HEK293 (cell line): ENCODE measurements at regions not wholly inside any gene's neighbourhood (a gene's known extent, or its start where the extent isn't known, plus 50 kb on each side); places are given as distances from the start of the nearest gene placed in this dataset.

Source experiments
- CTCF ChIA-PET: fragments of 350-600 bp; formaldehyde crosslinking; extraction: SDS; loops from one replicate; lab custom pipeline; 2021; ENCODE audit warnings: antibody characterized with exemption; lab: Yijun Ruan, JAX
- POLR2A ChIA-PET: fragments of 300-600 bp; formaldehyde crosslinking; extraction: SDS; loops from one replicate; lab custom pipeline; 2020; ENCODE audit warnings: antibody characterized with exemption, inconsistent platforms; lab: Yijun Ruan, JAX
- H3K27ac ChIP-seq: fragments of 200-500 bp; sonication (Bioruptor generic); 2 replicates; pipeline ENCODE4 v1.5.1; 2014; ENCODE audit warnings: low read depth, low read length, control low read depth, inconsistent platforms; ENCODE audit errors: extremely low read depth
- H3K36me3 ChIP-seq, 2 experiments: fragments of 200-500 bp in 1 of 2; sonication (Bioruptor generic) in 1 of 2; 1 replicate in 1 of 2; 2 replicates in 1 of 2; pipeline ENCODE4 v1.5.1; 2014 to 2017; ENCODE audit warnings: inconsistent platforms in 2 of 2, low read length in 2 of 2; ENCODE audit not compliant: control insufficient read depth in 2 of 2, insufficient read depth in 1 of 2
- H3K4me1 ChIP-seq: fragments of 200-500 bp; sonication (Bioruptor generic); 2 replicates; pipeline ENCODE4 v1.5.1; 2014; ENCODE audit warnings: mild to moderate bottlenecking, low read length, inconsistent platforms; ENCODE audit not compliant: control insufficient read depth, insufficient read depth
- H3K4me3 ChIP-seq: 2 replicates; pipeline ENCODE4 v1.5.1; 2011; ENCODE audit warnings: low read depth, mild to moderate bottlenecking, control low read depth, low read length, moderate library complexity
- H3K9me3 ChIP-seq: fragments of 200-500 bp; sonication (Bioruptor generic); 2 replicates; pipeline ENCODE4 v1.5.1; 2014; ENCODE audit warnings: low read depth, low read length, inconsistent platforms; ENCODE audit not compliant: control insufficient read depth, insufficient read depth
- EGR2 ChIP-seq: fragments of 450-650 bp; formaldehyde crosslinking; IDR thresholded peaks from 2 replicates; pipeline ENCODE4 v1.5.1; 2016; ENCODE audit warnings: low read depth, missing biosample characterization, missing genetic modification characterization
- HOXD13 ChIP-seq: sonication (generic); formaldehyde crosslinking; IDR thresholded peaks from 2 replicates; pipeline ENCODE4 v1.8.0; 2022; ENCODE audit warnings: missing genetic modification reagents, borderline replicate concordance
- IKZF3 ChIP-seq: fragments of 450-650 bp; IDR thresholded peaks from 2 replicates; pipeline ENCODE4 v1.5.0; 2018; ENCODE audit warnings: missing biosample characterization, mild to moderate bottlenecking, missing genetic modification characterization, moderate library complexity
- KLF7 ChIP-seq: fragments of 450-650 bp; formaldehyde crosslinking; IDR thresholded peaks from 2 replicates; pipeline ENCODE4 v1.5.1; 2016; ENCODE audit warnings: missing biosample characterization, missing genetic modification characterization, borderline replicate concordance
- REST ChIP-seq: fragments of 450-650 bp; formaldehyde crosslinking; IDR thresholded peaks from 2 replicates; pipeline ENCODE4 v1.5.1; 2016; ENCODE audit warnings: missing biosample characterization, missing genetic modification characterization
- ZBTB7A ChIP-seq: fragments of 450-650 bp; formaldehyde crosslinking; IDR thresholded peaks from 2 replicates; pipeline ENCODE4 v1.5.1; 2016; ENCODE audit warnings: low read depth, missing biosample characterization, missing genetic modification characterization
- ZNF114 ChIP-seq: fragments of 450-650 bp; formaldehyde crosslinking; IDR thresholded peaks from 2 replicates; pipeline ENCODE4 v1.5.0; 2017; ENCODE audit warnings: missing biosample characterization, missing genetic modification characterization
- ZNF239 ChIP-seq: fragments of 450-650 bp; formaldehyde crosslinking; IDR thresholded peaks from 2 replicates; pipeline ENCODE4 v1.5.1; 2016; ENCODE audit warnings: missing biosample characterization, missing genetic modification characterization
- ZNF341 ChIP-seq: fragments of 450-650 bp; formaldehyde crosslinking; IDR thresholded peaks from 2 replicates; pipeline ENCODE4; 2016; ENCODE audit warnings: low read depth, missing biosample characterization, missing genetic modification characterization
- ZNF560 ChIP-seq: fragments of 450-650 bp; formaldehyde crosslinking; IDR thresholded peaks from 2 replicates; pipeline ENCODE4 v1.5.1; 2017; ENCODE audit warnings: missing biosample characterization, missing genetic modification characterization, borderline replicate concordance
- TF ChIP-seq, protein P1 (sequence below): fragments of 450-650 bp; formaldehyde crosslinking; IDR thresholded peaks from 2 replicates; pipeline ENCODE4 v1.5.1; 2016; ENCODE audit warnings: missing biosample characterization, missing genetic modification characterization
- TF ChIP-seq, protein P2 (sequence below): fragments of 450-650 bp; formaldehyde crosslinking; conservative IDR thresholded peaks from 2 replicates; pipeline ENCODE4 v1.5.1; 2016; ENCODE audit warnings: low read depth, missing biosample characterization, missing genetic modification characterization
- TF ChIP-seq, protein P3 (sequence below): fragments of 450-650 bp; formaldehyde crosslinking; IDR thresholded peaks from 2 replicates; pipeline ENCODE4 v1.5.1; 2016; ENCODE audit warnings: missing biosample characterization, missing genetic modification characterization
- TF ChIP-seq, protein P4 (sequence below): fragments of 450-650 bp; formaldehyde crosslinking; IDR thresholded peaks from 2 replicates; pipeline ENCODE4 v1.5.1; 2017; ENCODE audit warnings: missing biosample characterization, missing genetic modification characterization
- TF ChIP-seq, protein P5 (sequence below): fragments of 450-650 bp; formaldehyde crosslinking; conservative IDR thresholded peaks from 2 replicates; pipeline ENCODE4 v1.5.1; 2016; ENCODE audit warnings: low read depth, missing biosample characterization, missing genetic modification characterization

DNA sequence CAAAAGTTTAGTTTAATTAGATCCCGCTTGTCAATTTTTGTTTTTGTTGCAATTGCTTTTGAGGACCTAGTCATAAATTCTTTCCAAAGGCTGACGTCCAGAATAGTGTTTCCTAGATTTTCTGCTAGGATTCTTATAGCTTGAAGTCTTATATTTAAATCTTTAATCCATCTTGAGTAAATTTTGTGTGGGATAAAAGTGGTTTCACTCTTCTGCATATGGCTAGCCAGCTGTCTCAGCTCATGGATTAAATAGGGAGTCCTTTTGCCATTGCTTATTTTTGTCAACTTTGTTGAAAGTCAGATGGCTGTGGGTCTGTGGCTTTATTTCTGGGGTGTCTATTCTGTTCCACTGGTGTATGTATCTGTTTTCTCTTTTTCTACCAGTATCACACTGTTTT lies 801.3 kb upstream of the ADGRL4 start (continued):
- TF ChIP-seq ZNF239 (tag by site-specific recombination) (no peak), ZNF341 (no peak), EGR2 (tag by site-specific recombination) (no peak), HOXD13 (no peak)
- TF ChIP-seq, protein P1, sequence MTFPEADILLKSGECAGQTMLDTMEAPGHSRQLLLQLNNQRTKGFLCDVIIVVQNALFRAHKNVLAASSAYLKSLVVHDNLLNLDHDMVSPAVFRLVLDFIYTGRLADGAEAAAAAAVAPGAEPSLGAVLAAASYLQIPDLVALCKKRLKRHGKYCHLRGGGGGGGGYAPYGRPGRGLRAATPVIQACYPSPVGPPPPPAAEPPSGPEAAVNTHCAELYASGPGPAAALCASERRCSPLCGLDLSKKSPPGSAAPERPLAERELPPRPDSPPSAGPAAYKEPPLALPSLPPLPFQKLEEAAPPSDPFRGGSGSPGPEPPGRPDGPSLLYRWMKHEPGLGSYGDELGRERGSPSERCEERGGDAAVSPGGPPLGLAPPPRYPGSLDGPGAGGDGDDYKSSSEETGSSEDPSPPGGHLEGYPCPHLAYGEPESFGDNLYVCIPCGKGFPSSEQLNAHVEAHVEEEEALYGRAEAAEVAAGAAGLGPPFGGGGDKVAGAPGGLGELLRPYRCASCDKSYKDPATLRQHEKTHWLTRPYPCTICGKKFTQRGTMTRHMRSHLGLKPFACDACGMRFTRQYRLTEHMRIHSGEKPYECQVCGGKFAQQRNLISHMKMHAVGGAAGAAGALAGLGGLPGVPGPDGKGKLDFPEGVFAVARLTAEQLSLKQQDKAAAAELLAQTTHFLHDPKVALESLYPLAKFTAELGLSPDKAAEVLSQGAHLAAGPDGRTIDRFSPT (tag by site-specific recombination) = no peak
- TF ChIP-seq, all 188 proteins: peak for 0

GRCh38 chr1:79797487-79797886 lies 791.0 kb upstream of the ADGRL4 start:
- Histone ChIP-seq H3K27ac (no peak overlapping the region), H3K4me1 (no peaks in the 10 kb centered on the region), H3K4me3 (no peak overlapping the region), H3K36me3 (no peaks in the 10 kb centered on the region), H3K9me3 (no peaks in the 10 kb centered on the region)
- TF ChIP-seq, protein P2, sequence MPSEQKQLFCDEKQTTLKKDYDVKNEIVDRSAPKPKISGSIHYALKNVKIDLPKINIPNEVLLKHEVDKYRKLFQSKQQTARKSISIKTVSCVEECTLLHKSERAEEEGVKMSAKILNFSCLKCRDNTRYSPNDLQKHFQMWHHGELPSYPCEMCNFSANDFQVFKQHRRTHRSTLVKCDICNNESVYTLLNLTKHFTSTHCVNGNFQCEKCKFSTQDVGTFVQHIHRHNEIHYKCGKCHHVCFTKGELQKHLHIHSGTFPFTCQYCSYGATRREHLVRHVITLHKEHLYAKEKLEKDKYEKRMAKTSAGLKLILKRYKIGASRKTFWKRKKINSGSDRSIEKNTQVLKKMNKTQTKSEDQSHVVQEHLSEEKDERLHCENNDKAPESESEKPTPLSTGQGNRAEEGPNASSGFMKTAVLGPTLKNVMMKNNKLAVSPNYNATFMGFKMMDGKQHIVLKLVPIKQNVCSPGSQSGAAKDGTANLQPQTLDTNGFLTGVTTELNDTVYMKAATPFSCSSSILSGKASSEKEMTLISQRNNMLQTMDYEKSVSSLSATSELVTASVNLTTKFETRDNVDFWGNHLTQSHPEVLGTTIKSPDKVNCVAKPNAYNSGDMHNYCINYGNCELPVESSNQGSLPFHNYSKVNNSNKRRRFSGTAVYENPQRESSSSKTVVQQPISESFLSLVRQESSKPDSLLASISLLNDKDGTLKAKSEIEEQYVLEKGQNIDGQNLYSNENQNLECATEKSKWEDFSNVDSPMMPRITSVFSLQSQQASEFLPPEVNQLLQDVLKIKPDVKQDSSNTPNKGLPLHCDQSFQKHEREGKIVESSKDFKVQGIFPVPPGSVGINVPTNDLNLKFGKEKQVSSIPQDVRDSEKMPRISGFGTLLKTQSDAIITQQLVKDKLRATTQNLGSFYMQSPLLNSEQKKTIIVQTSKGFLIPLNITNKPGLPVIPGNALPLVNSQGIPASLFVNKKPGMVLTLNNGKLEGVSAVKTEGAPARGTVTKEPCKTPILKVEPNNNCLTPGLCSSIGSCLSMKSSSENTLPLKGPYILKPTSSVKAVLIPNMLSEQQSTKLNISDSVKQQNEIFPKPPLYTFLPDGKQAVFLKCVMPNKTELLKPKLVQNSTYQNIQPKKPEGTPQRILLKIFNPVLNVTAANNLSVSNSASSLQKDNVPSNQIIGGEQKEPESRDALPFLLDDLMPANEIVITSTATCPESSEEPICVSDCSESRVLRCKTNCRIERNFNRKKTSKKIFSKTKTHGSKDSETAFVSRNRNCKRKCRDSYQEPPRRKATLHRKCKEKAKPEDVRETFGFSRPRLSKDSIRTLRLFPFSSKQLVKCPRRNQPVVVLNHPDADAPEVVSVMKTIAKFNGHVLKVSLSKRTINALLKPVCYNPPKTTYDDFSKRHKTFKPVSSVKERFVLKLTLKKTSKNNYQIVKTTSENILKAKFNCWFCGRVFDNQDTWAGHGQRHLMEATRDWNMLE (tag by site-specific recombination) = no peak
- TF ChIP-seq, protein P3, sequence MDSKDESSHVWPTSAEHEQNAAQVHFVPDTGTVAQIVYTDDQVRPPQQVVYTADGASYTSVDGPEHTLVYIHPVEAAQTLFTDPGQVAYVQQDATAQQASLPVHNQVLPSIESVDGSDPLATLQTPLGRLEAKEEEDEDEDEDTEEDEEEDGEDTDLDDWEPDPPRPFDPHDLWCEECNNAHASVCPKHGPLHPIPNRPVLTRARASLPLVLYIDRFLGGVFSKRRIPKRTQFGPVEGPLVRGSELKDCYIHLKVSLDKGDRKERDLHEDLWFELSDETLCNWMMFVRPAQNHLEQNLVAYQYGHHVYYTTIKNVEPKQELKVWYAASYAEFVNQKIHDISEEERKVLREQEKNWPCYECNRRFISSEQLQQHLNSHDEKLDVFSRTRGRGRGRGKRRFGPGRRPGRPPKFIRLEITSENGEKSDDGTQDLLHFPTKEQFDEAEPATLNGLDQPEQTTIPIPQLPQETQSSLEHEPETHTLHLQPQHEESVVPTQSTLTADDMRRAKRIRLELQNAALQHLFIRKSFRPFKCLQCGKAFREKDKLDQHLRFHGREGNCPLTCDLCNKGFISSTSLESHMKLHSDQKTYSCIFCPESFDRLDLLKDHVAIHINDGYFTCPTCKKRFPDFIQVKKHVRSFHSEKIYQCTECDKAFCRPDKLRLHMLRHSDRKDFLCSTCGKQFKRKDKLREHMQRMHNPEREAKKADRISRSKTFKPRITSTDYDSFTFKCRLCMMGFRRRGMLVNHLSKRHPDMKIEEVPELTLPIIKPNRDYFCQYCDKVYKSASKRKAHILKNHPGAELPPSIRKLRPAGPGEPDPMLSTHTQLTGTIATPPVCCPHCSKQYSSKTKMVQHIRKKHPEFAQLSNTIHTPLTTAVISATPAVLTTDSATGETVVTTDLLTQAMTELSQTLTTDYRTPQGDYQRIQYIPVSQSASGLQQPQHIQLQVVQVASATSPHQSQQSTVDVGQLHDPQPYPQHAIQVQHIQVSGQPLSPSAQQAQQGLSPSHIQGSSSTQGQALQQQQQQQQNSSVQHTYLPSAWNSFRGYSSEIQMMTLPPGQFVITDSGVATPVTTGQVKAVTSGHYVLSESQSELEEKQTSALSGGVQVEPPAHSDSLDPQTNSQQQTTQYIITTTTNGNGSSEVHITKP = no peak
- TF ChIP-seq ZBTB7A (tag by site-specific recombination) = no peak
- no peak for TF ChIP-seq IKZF3 (tag by site-specific recombination)
- TF ChIP-seq, protein P4, sequence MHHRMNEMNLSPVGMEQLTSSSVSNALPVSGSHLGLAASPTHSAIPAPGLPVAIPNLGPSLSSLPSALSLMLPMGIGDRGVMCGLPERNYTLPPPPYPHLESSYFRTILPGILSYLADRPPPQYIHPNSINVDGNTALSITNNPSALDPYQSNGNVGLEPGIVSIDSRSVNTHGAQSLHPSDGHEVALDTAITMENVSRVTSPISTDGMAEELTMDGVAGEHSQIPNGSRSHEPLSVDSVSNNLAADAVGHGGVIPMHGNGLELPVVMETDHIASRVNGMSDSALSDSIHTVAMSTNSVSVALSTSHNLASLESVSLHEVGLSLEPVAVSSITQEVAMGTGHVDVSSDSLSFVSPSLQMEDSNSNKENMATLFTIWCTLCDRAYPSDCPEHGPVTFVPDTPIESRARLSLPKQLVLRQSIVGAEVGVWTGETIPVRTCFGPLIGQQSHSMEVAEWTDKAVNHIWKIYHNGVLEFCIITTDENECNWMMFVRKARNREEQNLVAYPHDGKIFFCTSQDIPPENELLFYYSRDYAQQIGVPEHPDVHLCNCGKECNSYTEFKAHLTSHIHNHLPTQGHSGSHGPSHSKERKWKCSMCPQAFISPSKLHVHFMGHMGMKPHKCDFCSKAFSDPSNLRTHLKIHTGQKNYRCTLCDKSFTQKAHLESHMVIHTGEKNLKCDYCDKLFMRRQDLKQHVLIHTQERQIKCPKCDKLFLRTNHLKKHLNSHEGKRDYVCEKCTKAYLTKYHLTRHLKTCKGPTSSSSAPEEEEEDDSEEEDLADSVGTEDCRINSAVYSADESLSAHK = no peak
- TF ChIP-seq, protein P5, sequence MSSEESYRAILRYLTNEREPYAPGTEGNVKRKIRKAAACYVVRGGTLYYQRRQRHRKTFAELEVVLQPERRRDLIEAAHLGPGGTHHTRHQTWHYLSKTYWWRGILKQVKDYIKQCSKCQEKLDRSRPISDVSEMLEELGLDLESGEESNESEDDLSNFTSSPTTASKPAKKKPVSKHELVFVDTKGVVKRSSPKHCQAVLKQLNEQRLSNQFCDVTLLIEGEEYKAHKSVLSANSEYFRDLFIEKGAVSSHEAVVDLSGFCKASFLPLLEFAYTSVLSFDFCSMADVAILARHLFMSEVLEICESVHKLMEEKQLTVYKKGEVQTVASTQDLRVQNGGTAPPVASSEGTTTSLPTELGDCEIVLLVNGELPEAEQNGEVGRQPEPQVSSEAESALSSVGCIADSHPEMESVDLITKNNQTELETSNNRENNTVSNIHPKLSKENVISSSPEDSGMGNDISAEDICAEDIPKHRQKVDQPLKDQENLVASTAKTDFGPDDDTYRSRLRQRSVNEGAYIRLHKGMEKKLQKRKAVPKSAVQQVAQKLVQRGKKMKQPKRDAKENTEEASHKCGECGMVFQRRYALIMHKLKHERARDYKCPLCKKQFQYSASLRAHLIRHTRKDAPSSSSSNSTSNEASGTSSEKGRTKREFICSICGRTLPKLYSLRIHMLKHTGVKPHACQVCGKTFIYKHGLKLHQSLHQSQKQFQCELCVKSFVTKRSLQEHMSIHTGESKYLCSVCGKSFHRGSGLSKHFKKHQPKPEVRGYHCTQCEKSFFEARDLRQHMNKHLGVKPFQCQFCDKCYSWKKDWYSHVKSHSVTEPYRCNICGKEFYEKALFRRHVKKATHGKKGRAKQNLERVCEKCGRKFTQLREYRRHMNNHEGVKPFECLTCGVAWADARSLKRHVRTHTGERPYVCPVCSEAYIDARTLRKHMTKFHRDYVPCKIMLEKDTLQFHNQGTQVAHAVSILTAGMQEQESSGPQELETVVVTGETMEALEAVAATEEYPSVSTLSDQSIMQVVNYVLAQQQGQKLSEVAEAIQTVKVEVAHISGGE (tag by site-specific recombination) = no peak
- no peak for TF ChIP-seq ZNF114 (tag by site-specific recombination)
- no peak for TF ChIP-seq ZNF239 (tag by site-specific recombination)
- no peak for TF ChIP-seq KLF7
- TF ChIP-seq ZNF560 (tag by site-specific recombination) = no peak
- no peak for TF ChIP-seq REST (tag by site-specific recombination)
- CTCF ChIA-PET = no interaction called here
- POLR2A ChIA-PET = no interaction called here
